Brain microvascular endothelial cell (primary cell): ENCODE measurements at regions not wholly inside any gene's neighbourhood (a gene's known extent, or its start where the extent isn't known, plus 50 kb on each side); places are given as distances from the start of the nearest gene placed in this dataset.

ENCODE experiments used
- DNase-seq: peaks from one replicate; pipeline ENCODE4 v3.0.0-alpha.2; 2020
- H3K27ac ChIP-seq: fragments of 250-450 bp; sonication (Bioruptor Pico); 2 replicates; pipeline ENCODE4 v1.5.1; 2020; ENCODE audit warnings: mild to moderate bottlenecking, moderate library complexity
- H3K27me3 ChIP-seq: fragments of 250-450 bp; sonication (Bioruptor Pico); replicated peaks from 2 replicates; pipeline ENCODE4 v1.5.1; 2020; ENCODE audit warnings: mild to moderate bottlenecking
- H3K36me3 ChIP-seq: fragments of 250-450 bp; sonication (Bioruptor Pico); replicated peaks from 2 replicates; pipeline ENCODE4 v1.5.1; 2020; ENCODE audit warnings: mild to moderate bottlenecking
- H3K4me3 ChIP-seq: 2 replicates; pipeline ENCODE4 v1.5.1; 2011; ENCODE audit warnings: low read depth, mild to moderate bottlenecking, control low read depth, low read length, moderate library complexity
- CTCF ChIP-seq: IDR thresholded peaks from 2 replicates; pipeline ENCODE4 v1.5.1; 2011; ENCODE audit warnings: low read depth, mild to moderate bottlenecking, moderate library complexity, low read length, control low read depth, inconsistent platforms; ENCODE audit errors: missing control alignments
- in situ Hi-C: cut with HindIII; loops from 2 replicates; pipeline ENCODE4 v1.10.0; 2017; ENCODE audit warnings: low sequenced_read_pairs, low pct_ligation_motif_present

GRCh38 chr2:175308005-175308404 is 126.5 kb upstream of the ATP5MC3 start:
- in situ Hi-C loops = no loop called here
- Histone ChIP-seq H3K27me3 (no peaks in the 10 kb centered on the region), H3K27ac (no peak overlapping the region), H3K36me3 (no peaks in the 10 kb centered on the region), H3K4me3 (no peak overlapping the region)
- no peak for DNase-seq
- no peak for TF ChIP-seq CTCF

- DNase-seq = no peak
- no peak for TF ChIP-seq CTCF
- H3K27me3 ChIP-seq = no peaks in the 10 kb centered on the region
- H3K36me3 ChIP-seq = no peaks in the 10 kb centered on the region
- no peak overlapping the region for H3K4me3 ChIP-seq
- in situ Hi-C loops = no loop called here
- H3K27ac ChIP-seq = no peak overlapping the region
Measured at GRCh38 chr2:175304541-175304940, 123.0 kb upstream of the ATP5MC3 start.

- DNase-seq = no peak
- in situ Hi-C loops = no loop called here
- H3K4me3 ChIP-seq = no peak overlapping the region
- no peaks in the 10 kb centered on the region for H3K36me3 ChIP-seq
- no peak overlapping the region for H3K27ac ChIP-seq
- no peaks in the 10 kb centered on the region for H3K27me3 ChIP-seq
- TF ChIP-seq CTCF = no peak
Measured at GRCh38 chr2:175293776-175294175, 112.3 kb upstream of the ATP5MC3 start.

- TF ChIP-seq CTCF = no peak
- DNase-seq = no peak
- no peaks in the 10 kb centered on the region for H3K36me3 ChIP-seq
- in situ Hi-C loops = no loop called here
- no peak overlapping the region for H3K27ac ChIP-seq
- no peaks in the 10 kb centered on the region for H3K27me3 ChIP-seq
- H3K4me3 ChIP-seq = no peak overlapping the region
Measured at GRCh38 chr2:175293195-175293594, 111.7 kb upstream of the ATP5MC3 start.

GRCh38 chr2:175282886-175283285 is 101.4 kb upstream of the ATP5MC3 start:
- in situ Hi-C loops = no loop called here
- Histone ChIP-seq H3K4me3 (no peak overlapping the region), H3K36me3 (no peaks in the 10 kb centered on the region), H3K27ac (no peak overlapping the region), H3K27me3 (no peaks in the 10 kb centered on the region)
- no peak for DNase-seq
- TF ChIP-seq CTCF = no peak

- in situ Hi-C loops = no loop called here
- TF ChIP-seq CTCF = peak; percentile 51
- DNase-seq = no peak
- H3K27ac ChIP-seq = no peak overlapping the region
- H3K4me3 ChIP-seq = no peak overlapping the region
- no peaks in the 10 kb centered on the region for H3K27me3 ChIP-seq
- H3K36me3 ChIP-seq = no peaks in the 10 kb centered on the region
Measured at GRCh38 chr2:175282300-175282699, 100.8 kb upstream of the ATP5MC3 start.
